NCI-H2107 (cell line): ENCODE measurements at regions not wholly inside any gene's neighbourhood (a gene's known extent, or its start where the extent isn't known, plus 50 kb on each side); places are given as distances from the start of the nearest gene placed in this dataset.

Experiments used
- DNase-seq: peaks from one replicate; lab custom pipeline; 2025; lab: John Stamatoyannopoulos, UW

- no peak for DNase-seq
Measured at GRCh38 chr1:36717431-36717830, 234.7 kb upstream of the CSF3R start.

- no peak for DNase-seq
Measured at GRCh38 chr1:36715797-36716196, 233.1 kb upstream of the CSF3R start.

GRCh38 chr1:36714301-36714700 lies 231.6 kb upstream of the CSF3R start:
- no peak for DNase-seq

GRCh38 chr1:36711480-36711879 lies 228.8 kb upstream of the CSF3R start:
- DNase-seq: no peak

GRCh38 chr1:36710951-36711350 lies 228.2 kb upstream of the CSF3R start:
- DNase-seq: no peak

DNA sequence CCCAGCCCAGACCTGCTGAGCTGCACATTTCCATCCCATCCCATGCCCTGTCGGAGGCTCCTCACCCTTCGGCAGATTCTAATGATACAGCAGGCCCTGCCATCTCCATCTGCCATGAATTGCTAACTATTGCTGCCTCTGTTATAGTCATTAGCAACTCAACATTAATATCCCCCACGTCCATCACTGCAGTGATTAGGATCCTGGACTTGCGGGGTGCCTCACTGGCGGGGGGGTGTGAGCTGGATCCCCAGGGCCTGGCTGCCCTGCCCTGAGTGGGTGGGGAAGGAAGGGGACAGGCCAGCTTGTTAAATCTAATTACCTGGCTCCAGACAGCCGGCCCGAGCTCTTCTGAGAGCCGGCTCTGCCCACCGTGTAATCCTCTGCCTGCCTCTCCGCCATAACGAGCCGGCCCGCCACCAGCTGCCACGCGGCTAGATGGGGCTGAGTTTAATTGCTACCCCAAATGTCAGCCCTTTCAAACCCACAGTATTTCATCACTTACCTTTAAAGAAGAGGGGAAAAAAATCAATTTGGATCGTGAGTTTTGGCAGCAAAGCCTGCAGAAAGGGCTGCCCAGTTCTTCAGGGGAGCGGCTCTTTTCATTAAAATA lies 227.3 kb upstream of the CSF3R start:
- DNase-seq: no peak

DNA sequence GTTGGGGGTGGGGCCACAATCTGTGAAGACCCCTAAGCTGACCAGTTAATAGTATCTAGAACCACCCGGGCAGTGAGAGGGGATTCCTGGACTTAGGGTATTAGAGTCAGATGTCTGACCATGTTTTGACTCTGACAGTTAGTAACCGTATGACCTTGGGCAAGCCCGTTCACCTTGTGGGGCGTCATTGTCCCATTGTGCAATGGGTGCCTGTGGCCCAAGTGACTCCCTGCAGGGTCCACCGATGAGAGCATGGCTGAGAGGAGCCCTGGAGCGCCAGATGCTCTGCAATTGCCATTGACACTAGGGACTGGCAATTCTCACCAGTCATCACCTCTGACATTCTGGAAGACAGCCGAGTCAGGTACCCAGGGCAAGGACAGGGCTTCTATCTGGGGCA lies 225.9 kb upstream of the CSF3R start:
- no peak for DNase-seq

GRCh38 chr1:36707221-36707620 lies 224.5 kb upstream of the CSF3R start:
- DNase-seq: no peak

GRCh38 chr1:36706416-36706815 lies 223.7 kb upstream of the CSF3R start:
- DNase-seq: no peak

- DNase-seq: no peak
Measured at GRCh38 chr1:36705629-36706028, 222.9 kb upstream of the CSF3R start.

- DNase-seq: peak; percentile 84
Measured at GRCh38 chr1:36703526-36704208, 221.0 kb upstream of the CSF3R start.

DNA sequence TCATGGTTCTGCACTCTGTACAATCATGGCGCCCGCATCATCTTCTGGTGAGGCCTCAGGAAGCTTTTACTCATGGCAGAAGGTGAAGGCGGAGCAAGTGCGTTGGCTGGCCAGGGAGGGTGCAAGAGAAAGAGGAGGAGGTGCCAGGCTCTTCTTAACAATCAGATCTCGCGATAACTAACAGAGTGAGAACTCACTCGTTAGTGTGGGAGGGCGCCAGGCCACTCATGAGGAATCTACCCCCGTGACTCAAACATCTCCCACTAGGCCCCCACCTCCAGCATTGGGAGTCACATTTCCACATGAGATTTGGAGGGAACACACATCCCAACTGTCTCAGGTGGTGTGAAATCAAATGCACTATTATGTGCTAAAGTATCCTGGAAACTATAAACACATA lies 220.2 kb upstream of the CSF3R start:
- DNase-seq: no peak

DNA sequence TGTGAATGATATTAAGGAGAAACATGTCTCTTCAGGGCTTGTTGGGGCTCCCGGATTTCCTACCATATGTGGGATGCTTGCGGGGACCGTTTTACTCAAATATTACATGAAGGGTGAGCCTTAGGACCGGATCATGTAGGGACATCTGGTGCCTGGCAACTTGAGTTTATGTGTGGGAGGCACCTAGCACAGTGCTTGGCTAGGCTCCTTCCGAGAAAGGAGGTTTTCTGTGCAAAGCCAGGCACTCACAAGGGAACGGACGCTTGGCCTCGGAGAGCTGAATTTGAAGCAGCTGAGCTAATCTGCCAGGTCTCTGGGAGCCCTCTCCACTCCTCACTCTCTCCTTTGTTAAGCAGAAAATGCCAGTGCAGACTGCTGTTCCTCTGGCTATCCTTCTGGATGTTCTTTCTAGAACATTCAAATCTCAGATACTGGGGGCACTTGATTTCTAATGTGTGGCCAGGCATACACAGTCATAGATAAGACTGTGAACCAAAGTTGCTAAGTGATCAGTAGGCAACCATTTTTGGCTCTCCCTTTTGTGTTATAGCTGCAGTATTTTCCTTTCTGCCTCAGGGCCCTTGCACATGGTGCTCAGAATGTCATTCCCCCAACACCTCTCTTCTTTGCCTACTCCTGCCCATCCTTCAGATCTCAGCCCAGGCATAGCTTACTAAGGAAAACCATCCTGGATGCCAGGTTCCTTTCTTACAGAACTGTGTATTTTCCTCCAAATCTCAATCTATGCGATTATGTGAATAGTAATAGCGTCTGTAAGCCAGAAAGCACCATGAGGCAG lies 216.6 kb upstream of the CSF3R start:
- no peak for DNase-seq

DNA sequence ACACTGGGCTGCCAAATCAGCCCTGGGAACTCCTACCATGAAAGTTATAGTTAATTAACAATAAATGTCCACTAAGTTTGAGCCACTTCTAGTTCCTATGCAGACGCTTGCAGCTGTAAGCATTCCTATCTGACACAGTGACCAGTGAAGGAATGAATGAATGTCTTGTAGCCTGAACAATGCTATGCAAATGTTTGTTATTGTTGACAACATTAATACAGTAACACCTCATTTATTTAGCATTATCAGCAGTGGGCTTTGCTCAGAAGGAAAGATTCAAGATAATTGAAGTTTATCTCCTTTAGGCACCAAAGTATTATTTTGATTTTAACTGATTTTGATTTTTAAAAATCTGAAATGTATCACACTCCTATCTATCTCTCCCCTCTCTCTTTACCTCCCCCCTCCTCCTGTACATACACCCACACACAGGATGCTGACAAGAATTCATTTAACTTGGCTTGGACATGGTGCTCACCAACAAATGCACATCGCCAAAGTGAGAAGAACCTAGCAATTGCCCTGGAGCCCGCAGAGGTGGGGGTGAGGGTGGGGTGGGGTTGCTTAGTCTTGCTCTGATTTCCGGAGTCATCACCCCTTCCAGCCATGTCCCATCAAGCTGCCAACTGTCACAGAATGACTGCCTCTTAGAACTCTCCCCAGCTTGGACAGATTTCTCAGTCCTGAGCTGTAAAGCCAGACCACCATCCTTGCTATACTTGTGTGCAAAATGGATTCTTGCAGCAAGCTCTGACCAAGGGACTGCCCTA lies 215.3 kb upstream of the CSF3R start:
- DNase-seq: no peak

- DNase-seq: no peak
Measured at GRCh38 chr1:36696261-36696940, 213.7 kb upstream of the CSF3R start.

DNA sequence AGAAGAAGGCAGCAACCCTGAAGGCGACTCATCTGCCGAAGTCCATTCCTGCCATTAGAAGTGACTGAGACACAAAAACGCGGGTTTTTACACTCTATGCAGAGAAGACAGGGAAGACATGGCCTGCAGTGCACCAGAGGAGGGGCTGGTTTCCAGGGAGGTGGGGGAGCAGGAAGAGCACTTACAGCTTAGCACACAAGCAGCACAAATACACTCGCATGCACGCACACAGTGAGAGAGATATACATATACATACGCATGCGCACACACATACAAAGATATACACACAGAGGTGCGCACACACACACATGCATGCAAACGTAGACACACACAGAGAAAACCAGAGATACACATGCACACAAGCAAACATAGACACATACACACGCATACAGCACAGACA lies 210.9 kb upstream of the CSF3R start:
- no peak for DNase-seq

DNA sequence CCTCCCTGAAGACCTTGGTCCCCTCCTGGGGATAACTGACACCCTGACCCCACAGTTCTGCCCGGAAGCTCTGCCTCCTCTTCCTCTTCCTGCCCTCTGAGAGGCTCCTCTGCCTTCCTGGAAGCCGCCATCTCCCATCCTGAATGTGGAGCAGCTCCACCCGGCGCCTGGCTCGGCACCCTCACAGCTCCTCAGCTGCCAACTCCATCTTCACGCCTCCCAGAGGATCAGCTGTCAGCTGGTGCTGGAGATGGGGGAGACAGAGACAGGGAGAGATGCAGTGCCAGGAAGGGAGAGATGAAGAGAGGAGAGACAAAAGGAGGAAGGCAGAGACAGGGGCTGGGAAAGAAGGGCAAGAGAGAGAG lies 210.4 kb upstream of the CSF3R start:
- DNase-seq: no peak

- DNase-seq: no peak
Measured at GRCh38 chr1:36692465-36693160, 209.9 kb upstream of the CSF3R start.

DNA sequence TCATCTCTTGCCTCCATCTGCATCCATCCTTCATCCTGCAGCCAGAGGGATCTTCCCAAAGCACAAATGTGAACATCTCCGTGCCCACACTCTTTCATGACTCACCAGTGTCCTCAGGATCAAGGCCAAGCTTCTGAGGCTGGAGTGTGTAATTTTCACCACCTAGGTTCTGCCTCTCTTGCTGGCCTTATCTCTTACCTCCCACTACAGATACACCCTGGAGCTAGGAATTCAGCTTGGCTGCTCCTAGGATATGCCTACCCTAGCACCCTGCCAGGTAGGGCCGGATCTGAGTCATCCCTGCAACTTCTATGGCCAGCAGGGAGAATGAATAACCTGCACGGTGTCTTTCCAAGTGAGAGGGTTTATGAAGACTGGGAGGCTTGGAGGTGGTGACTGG lies 208.7 kb upstream of the CSF3R start:
- no peak for DNase-seq

GRCh38 chr1:36689992-36690391 lies 207.3 kb upstream of the CSF3R start:
- DNase-seq: no peak

GRCh38 chr1:36687312-36687711 lies 204.6 kb upstream of the CSF3R start:
- no peak for DNase-seq
